DOHH2 (cell line): ENCODE measurements at regions not wholly inside any gene's neighbourhood (a gene's known extent, or its start where the extent isn't known, plus 50 kb on each side); places are given as distances from the start of the nearest gene placed in this dataset.

Experiments
- H3F3A ChIP-seq: fragments of 200-600 bp; sonication (generic), shearing (Covaris generic); 2 replicates; pipeline ENCODE4 v1.6.0; 2016; ENCODE audit warnings: antibody characterized with exemption, mild to moderate bottlenecking; ENCODE audit not compliant: control insufficient read depth, insufficient read depth
- H3K27ac ChIP-seq: fragments of 200-600 bp; sonication (generic); 2 replicates; pipeline ENCODE4 v1.5.1; 2014; ENCODE audit warnings: low read depth, mild to moderate bottlenecking, low read length, moderate library complexity
- H3K27me3 ChIP-seq: fragments of 200-600 bp; sonication (generic); 2 replicates; pipeline ENCODE4 v1.6.1; 2014; ENCODE audit warnings: mild to moderate bottlenecking, low read length, mixed read lengths; ENCODE audit not compliant: control insufficient read depth
- H3K36me3 ChIP-seq: fragments of 200-600 bp; sonication (generic); 2 replicates; pipeline ENCODE4 v1.6.1; 2014; ENCODE audit warnings: mild to moderate bottlenecking, low read length, moderate library complexity, mixed read lengths; ENCODE audit not compliant: control insufficient read depth
- H3K4me1 ChIP-seq: fragments of 200-600 bp; sonication (generic); 2 replicates; pipeline ENCODE4 v1.6.1; 2014; ENCODE audit warnings: mild to moderate bottlenecking, low read length, mixed read lengths; ENCODE audit not compliant: control insufficient read depth
- H3K4me2 ChIP-seq: fragments of 200-600 bp; sonication (generic); 2 replicates; pipeline ENCODE4 v1.6.0; 2014; ENCODE audit warnings: mild to moderate bottlenecking, low read length, moderate library complexity
- H3K4me3 ChIP-seq: fragments of 200-600 bp; sonication (generic); 2 replicates; pipeline ENCODE4 v1.5.1; 2014; ENCODE audit warnings: mild to moderate bottlenecking, low read length, mixed read lengths
- H3K79me2 ChIP-seq: fragments of 200-600 bp; sonication (generic); 2 replicates; pipeline ENCODE4 v1.6.1; 2014; ENCODE audit warnings: mild to moderate bottlenecking, low read length, mixed read lengths; ENCODE audit not compliant: control insufficient read depth
- H3K9me2 ChIP-seq: fragments of 200-600 bp; sonication (generic); replicated peaks from 2 replicates; pipeline ENCODE4 v1.6.1; 2014; ENCODE audit warnings: mild to moderate bottlenecking, low read length, mixed read lengths; ENCODE audit not compliant: control insufficient read depth
- H3K9me3 ChIP-seq: fragments of 200-600 bp; sonication (generic); 2 replicates; pipeline ENCODE4 v1.6.1; 2014; ENCODE audit warnings: antibody characterized with exemption, low read length, mixed read lengths; ENCODE audit not compliant: control insufficient read depth, insufficient read depth
- H4K20me1 ChIP-seq: fragments of 200-600 bp; sonication (generic); 2 replicates; pipeline ENCODE4 v1.6.0; 2014; ENCODE audit warnings: low read depth, mild to moderate bottlenecking, antibody characterized with exemption, low read length, moderate library complexity; ENCODE audit not compliant: control insufficient read depth, insufficient read depth
- EZH2phosphoT487 ChIP-seq: fragments of 200-600 bp; sonication (generic); IDR thresholded peaks from 2 replicates; pipeline ENCODE4 v1.6.1; 2017; ENCODE audit warnings: borderline replicate concordance, mild to moderate bottlenecking, antibody characterized with exemption, low read length, moderate library complexity, mixed read lengths
- TF ChIP-seq, protein P1 (sequence below): fragments of 200-600 bp; sonication (generic); IDR thresholded peaks from one replicate; pipeline ENCODE4 v1.5.1; 2014; ENCODE audit warnings: antibody characterized with exemption, mild to moderate bottlenecking, low read depth, low read length; ENCODE audit not compliant: poor library complexity, severe bottlenecking

DNA sequence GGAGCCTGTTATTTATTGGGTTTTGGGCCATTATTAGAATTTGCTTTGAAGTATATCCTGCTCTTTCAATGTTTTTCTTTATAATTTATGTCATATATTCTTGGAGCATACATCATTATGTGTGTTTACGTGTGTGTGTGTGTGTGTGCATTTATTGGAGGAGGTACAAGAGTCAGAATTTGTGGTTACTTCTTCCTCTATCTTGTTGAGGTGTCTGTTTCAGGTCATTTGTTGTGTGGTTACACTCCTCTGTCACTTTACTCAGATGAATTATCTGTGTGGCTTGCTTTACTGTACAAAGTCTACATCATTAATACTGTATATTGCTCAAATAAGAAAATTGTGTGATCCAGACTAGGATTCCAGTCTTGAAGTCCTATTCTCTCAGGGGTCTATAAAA, 1957.4 kb upstream of the TENM3 start:
- Histone ChIP-seq H3K4me3 (no peak overlapping the region), H3F3A (no peaks in the 10 kb centered on the region), H3K4me2 (no peak overlapping the region), H3K9me3 (no peaks in the 10 kb centered on the region), H3K36me3 (no peaks in the 10 kb centered on the region), H3K4me1 (no peaks in the 10 kb centered on the region), H3K79me2 (no peaks in the 10 kb centered on the region), H3K27ac (no peak overlapping the region), H3K9me2 (no peaks in the 10 kb centered on the region), H3K27me3 (no peaks in the 10 kb centered on the region), H4K20me1 (no peaks in the 10 kb centered on the region)
- TF ChIP-seq EZH2phosphoT487, result no peak
- TF ChIP-seq, protein P1, sequence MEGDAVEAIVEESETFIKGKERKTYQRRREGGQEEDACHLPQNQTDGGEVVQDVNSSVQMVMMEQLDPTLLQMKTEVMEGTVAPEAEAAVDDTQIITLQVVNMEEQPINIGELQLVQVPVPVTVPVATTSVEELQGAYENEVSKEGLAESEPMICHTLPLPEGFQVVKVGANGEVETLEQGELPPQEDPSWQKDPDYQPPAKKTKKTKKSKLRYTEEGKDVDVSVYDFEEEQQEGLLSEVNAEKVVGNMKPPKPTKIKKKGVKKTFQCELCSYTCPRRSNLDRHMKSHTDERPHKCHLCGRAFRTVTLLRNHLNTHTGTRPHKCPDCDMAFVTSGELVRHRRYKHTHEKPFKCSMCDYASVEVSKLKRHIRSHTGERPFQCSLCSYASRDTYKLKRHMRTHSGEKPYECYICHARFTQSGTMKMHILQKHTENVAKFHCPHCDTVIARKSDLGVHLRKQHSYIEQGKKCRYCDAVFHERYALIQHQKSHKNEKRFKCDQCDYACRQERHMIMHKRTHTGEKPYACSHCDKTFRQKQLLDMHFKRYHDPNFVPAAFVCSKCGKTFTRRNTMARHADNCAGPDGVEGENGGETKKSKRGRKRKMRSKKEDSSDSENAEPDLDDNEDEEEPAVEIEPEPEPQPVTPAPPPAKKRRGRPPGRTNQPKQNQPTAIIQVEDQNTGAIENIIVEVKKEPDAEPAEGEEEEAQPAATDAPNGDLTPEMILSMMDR, result no peak

DNA sequence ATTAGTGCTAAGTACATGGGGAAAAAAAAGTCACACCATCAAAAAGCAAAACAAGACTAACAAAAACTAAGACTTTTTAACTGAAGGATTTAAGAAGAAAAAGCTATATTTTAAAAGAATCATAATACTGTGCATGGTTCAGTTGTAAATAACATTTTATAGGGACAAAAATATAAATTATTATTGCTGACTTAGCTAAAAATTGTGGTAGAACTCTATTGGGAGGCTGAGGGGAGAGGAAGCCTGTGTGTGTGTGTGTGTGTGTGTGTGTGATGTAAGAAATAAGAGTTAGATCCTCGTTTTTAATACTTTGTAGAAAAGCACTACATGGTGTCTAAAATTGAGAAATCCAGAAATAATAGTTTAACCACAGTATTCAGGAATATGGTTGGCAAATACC, 1950.9 kb upstream of the TENM3 start:
- Histone ChIP-seq H4K20me1 (no peaks in the 10 kb centered on the region), H3K27ac (no peak overlapping the region), H3K4me1 (no peaks in the 10 kb centered on the region), H3K4me3 (no peak overlapping the region), H3K36me3 (no peaks in the 10 kb centered on the region), H3K4me2 (no peak overlapping the region), H3K9me3 (no peaks in the 10 kb centered on the region), H3K27me3 (no peaks in the 10 kb centered on the region), H3F3A (no peaks in the 10 kb centered on the region), H3K79me2 (no peaks in the 10 kb centered on the region), H3K9me2 (no peaks in the 10 kb centered on the region)
- TF ChIP-seq, protein P1, result no peak
- TF ChIP-seq EZH2phosphoT487, result no peak

DNA sequence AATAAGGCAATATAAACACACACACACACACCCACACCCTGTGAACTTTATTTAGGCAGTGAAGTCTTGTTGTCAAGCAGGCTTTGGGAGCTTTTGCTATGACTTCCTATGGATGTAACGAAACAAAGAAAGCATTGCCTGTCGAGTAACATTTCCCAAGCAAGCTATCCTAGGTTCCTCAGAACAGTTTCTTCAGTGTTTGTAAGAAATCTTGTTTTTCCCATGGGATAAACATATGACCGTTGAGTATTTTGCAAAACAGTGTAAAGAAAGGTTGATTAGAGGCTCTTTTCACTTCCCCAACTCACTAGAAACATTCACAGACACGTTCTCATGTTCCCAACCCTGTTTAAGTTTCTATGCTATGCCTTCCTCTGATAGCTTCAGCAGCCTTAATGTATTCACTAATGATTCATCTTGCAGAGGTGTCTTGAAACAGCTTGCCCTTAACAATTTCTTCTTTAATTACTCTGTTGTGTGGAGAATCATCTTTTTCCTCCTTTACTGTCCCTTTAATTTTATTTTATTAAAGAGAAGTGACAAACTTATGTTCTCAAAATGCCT, 1947.1 kb upstream of the TENM3 start:
- Histone ChIP-seq H3K4me1 (no peaks in the 10 kb centered on the region), H3K27ac (no peak overlapping the region), H3K36me3 (no peaks in the 10 kb centered on the region), H4K20me1 (no peaks in the 10 kb centered on the region), H3F3A (no peaks in the 10 kb centered on the region), H3K4me2 (no peak overlapping the region), H3K79me2 (no peaks in the 10 kb centered on the region), H3K9me2 (no peaks in the 10 kb centered on the region), H3K4me3 (no peak overlapping the region), H3K27me3 (no peaks in the 10 kb centered on the region), H3K9me3 (no peaks in the 10 kb centered on the region)
- no peak for TF ChIP-seq EZH2phosphoT487
- TF ChIP-seq, protein P1, result no peak
